WTC11 (cell line): ENCODE measurements at regions not wholly inside any gene's neighbourhood (a gene's known extent, or its start where the extent isn't known, plus 50 kb on each side); places are given as distances from the start of the nearest gene placed in this dataset.

ENCODE experiments used
- ATAC-seq: fragments of 200-7000 bp; cut with Tn5 transposase; 2 replicates; pipeline ENCODE4 v1.10.0; 2021; ENCODE audit warnings: mild to moderate bottlenecking, moderate library complexity
- CTCF ChIA-PET: fragments of 300-600 bp; sonication (Branson Sonifier 250); formaldehyde crosslinking; loops from one replicate; lab custom pipeline; 2021; ENCODE audit warnings: antibody characterized with exemption; lab: Charles Lee
- POLR2A ChIA-PET: fragments of 350-600 bp; sonication (Branson Sonifier 250); formaldehyde crosslinking; loops from one replicate; lab custom pipeline; 2021; ENCODE audit warnings: antibody characterized with exemption; lab: Charles Lee
- DNase-seq: peaks from one replicate; pipeline ENCODE4 v3.0.0; 2021; ENCODE audit warnings: low spot score
- H3K27ac Mint-ChIP-seq: 2 replicates; pipeline ENCODE4 v1.8.0; 2021; ENCODE audit warnings: mixed read lengths
- H3K27me3 Mint-ChIP-seq: 2 replicates; pipeline ENCODE4 v1.8.0; 2021; ENCODE audit warnings: low read depth, mild to moderate bottlenecking, moderate library complexity, mixed read lengths
- H3K36me3 Mint-ChIP-seq: 2 replicates; pipeline ENCODE4 v1.8.0; 2021; ENCODE audit warnings: mixed read lengths
- H3K4me1 Mint-ChIP-seq: 2 replicates; pipeline ENCODE4 v1.8.0; 2022; ENCODE audit warnings: mixed read lengths
- H3K4me3 Mint-ChIP-seq: 2 replicates; pipeline ENCODE4 v1.8.0; 2021; ENCODE audit warnings: mild to moderate bottlenecking, moderate library complexity, mixed read lengths
- H3K9me3 Mint-ChIP-seq: 2 replicates; pipeline ENCODE4 v1.8.0; 2021; ENCODE audit warnings: mixed read lengths
- ARID4B ChIP-seq: sonication (generic); formaldehyde crosslinking; IDR thresholded peaks from 2 replicates; pipeline ENCODE4 v1.8.0; 2023; ENCODE audit warnings: missing genetic modification reagents, mild to moderate bottlenecking, borderline replicate concordance
- ATF6 ChIP-seq: sonication (generic); formaldehyde crosslinking; IDR thresholded peaks from 2 replicates; pipeline ENCODE4 v1.8.1; 2023; ENCODE audit warnings: mild to moderate bottlenecking, missing genetic modification reagents
- ERG ChIP-seq: fragments of 250-450 bp; sonication (Bioruptor Pico); IDR thresholded peaks from 2 replicates; pipeline ENCODE4 v1.8.0; 2021; ENCODE audit warnings: mild to moderate bottlenecking
- FOXK1 ChIP-seq: sonication (generic); formaldehyde crosslinking; IDR thresholded peaks from 2 replicates; pipeline ENCODE4 v1.8.0; 2022; ENCODE audit warnings: mild to moderate bottlenecking, moderate library complexity, missing genetic modification reagents
- GABPB1 ChIP-seq: sonication (generic); formaldehyde crosslinking; IDR thresholded peaks from 2 replicates; pipeline ENCODE4 v1.8.1; 2023; ENCODE audit warnings: mild to moderate bottlenecking, missing genetic modification reagents
- JAZF1 ChIP-seq: fragments of 250-450 bp; sonication (Bioruptor Pico); IDR thresholded peaks from 2 replicates; pipeline ENCODE4 v1.9.0; 2021; ENCODE audit warnings: moderate library complexity, mild to moderate bottlenecking, inconsistent platforms
- MYBL2 ChIP-seq: sonication (generic); formaldehyde crosslinking; IDR thresholded peaks from 2 replicates; pipeline ENCODE4 v1.8.1; 2023; ENCODE audit warnings: mild to moderate bottlenecking, moderate library complexity, missing genetic modification reagents
- OVOL2 ChIP-seq: fragments of 250-450 bp; sonication (Bioruptor Pico); IDR thresholded peaks from 2 replicates; pipeline ENCODE4 v1.9.0; 2021; ENCODE audit warnings: mild to moderate bottlenecking, borderline replicate concordance
- PREB ChIP-seq: sonication (generic); formaldehyde crosslinking; IDR thresholded peaks from 2 replicates; pipeline ENCODE4 v1.8.1; 2022; ENCODE audit warnings: mild to moderate bottlenecking, missing genetic modification reagents, moderate library complexity, borderline replicate concordance
- TEAD4 ChIP-seq: sonication (generic); formaldehyde crosslinking; IDR thresholded peaks from 2 replicates; pipeline ENCODE4 v1.8.0; 2022; ENCODE audit warnings: mild to moderate bottlenecking, missing genetic modification reagents
- ZNF512 ChIP-seq: sonication (generic); formaldehyde crosslinking; IDR thresholded peaks from 2 replicates; pipeline ENCODE4 v1.8.1; 2022; ENCODE audit warnings: missing genetic modification reagents, borderline replicate concordance
- ZNF671 ChIP-seq: fragments of 250-450 bp; sonication (Bioruptor Pico); IDR thresholded peaks from 2 replicates; pipeline ENCODE4 v1.8.0; 2021; ENCODE audit warnings: mild to moderate bottlenecking
- ZSCAN18 ChIP-seq: fragments of 250-450 bp; sonication (Bioruptor Pico); IDR thresholded peaks from 2 replicates; pipeline ENCODE4 v2.1.2; 2022; ENCODE audit warnings: mild to moderate bottlenecking, moderate library complexity

GRCh38 chr3:31164381-31164780 is 269.9 kb upstream of the GADL1 start:
- Mint-ChIP-seq H3K27me3 (no peaks in the 10 kb centered on the region), H3K36me3 (no peaks in the 10 kb centered on the region), H3K27ac (no peak overlapping the region), H3K9me3 (no peaks in the 10 kb centered on the region), H3K4me1 (peaks cover 25% of the 10 kb centered on the region), H3K4me3 (no peak overlapping the region)
- CTCF ChIA-PET, result no interaction called here
- TF ChIP-seq OVOL2 (CRISPR knock-in tag) (no peak), FOXK1 (no peak), ARID4B (CRISPR knock-in tag) (no peak), ERG (CRISPR knock-in tag) (no peak), PREB (no peak), GABPB1 (no peak), ATF6 (CRISPR knock-in tag) (no peak), TEAD4 (CRISPR knock-in tag) (no peak), ZSCAN18 (no peak), JAZF1 (CRISPR knock-in tag) (no peak), MYBL2 (CRISPR knock-in tag) (no peak)
- ATAC-seq, result no peak
- POLR2A ChIA-PET, result no interaction called here
- DNase-seq, result no peak

GRCh38 chr3:31165399-31165860 is 271.0 kb upstream of the GADL1 start:
- TF ChIP-seq ZNF512 (CRISPR knock-in tag), result no peak
- TF ChIP-seq ZNF671 (CRISPR knock-in tag), result no peak
- ChIA-PET POLR2A (no interaction called here), CTCF (interaction anchor here (0.9 to 1.2 kb wide), 2 partner anchors 33 to 237 kb away, joined by 3 to 4 read pairs; no protein-coding TSS in a partner anchor)
- H3K9me3 Mint-ChIP-seq, result no peaks in the 10 kb centered on the region
- no peaks in the 10 kb centered on the region for H3K36me3 Mint-ChIP-seq
- no peak overlapping the region for H3K4me3 Mint-ChIP-seq
- H3K4me1 Mint-ChIP-seq, result peaks cover 25% of the 10 kb centered on the region
- ATAC-seq, result peak; percentile 66
- no peak for DNase-seq
- no peak overlapping the region for H3K27ac Mint-ChIP-seq
- H3K27me3 Mint-ChIP-seq, result no peaks in the 10 kb centered on the region
